GM21381 (cell line): ENCODE measurements at regions not wholly inside any gene's neighbourhood (a gene's known extent, or its start where the extent isn't known, plus 50 kb on each side); places are given as distances from the start of the nearest gene placed in this dataset.
A peak's percentile ranks its signal among the peaks of the same experiment; 100 is the strongest.
"Not testable (repeated sequence)": the region's sequence is repeated elsewhere in the genome, so short reads cannot be mapped to it uniquely, and the experiment has no call there.

Experiments
- ATAC-seq: cut with Tn5 transposase; IDR thresholded peaks from one replicate; pipeline ENCODE4 v1.9.1; 2021; ENCODE audit warnings: mild to moderate bottlenecking, moderate library complexity; ENCODE audit not compliant: unreplicated experiment

GRCh38 chr13:99074693-99075092 is 96.8 kb upstream of the DOCK9 start:
- no peak for ATAC-seq

- peak; percentile 89 for ATAC-seq
Measured at GRCh38 chr13:99075268-99076191, 97.7 kb upstream of the DOCK9 start.

GRCh38 chr13:99078017-99078771 is 100.3 kb upstream of the DOCK9 start:
- no peak for ATAC-seq

- ATAC-seq = no peak
Measured at GRCh38 chr13:99080131-99080530, 102.3 kb upstream of the DOCK9 start.

GRCh38 chr13:99083981-99084380 is 106.1 kb upstream of the DOCK9 start:
- no peak for ATAC-seq

GRCh38 chr13:99085139-99085807 is 107.4 kb upstream of the DOCK9 start:
- ATAC-seq = no peak

GRCh38 chr13:99085808-99086266 is 108.0 kb upstream of the DOCK9 start:
- ATAC-seq = no peak

GRCh38 chr13:99086267-99087097 is 108.6 kb upstream of the DOCK9 start:
- ATAC-seq = peak; percentile 44

GRCh38 chr13:99087098-99087953 is 109.5 kb upstream of the DOCK9 start:
- peak; percentile 83 for ATAC-seq

GRCh38 chr13:99087954-99088491 is 110.2 kb upstream of the DOCK9 start:
- ATAC-seq = peak; percentile 18

- ATAC-seq = no peak
Measured at GRCh38 chr13:99093997-99094396, 106.7 kb upstream of the UBAC2 start.

GRCh38 chr13:99101831-99102230 is 98.8 kb upstream of the UBAC2 start:
- ATAC-seq = not testable (repeated sequence)

- no peak for ATAC-seq
Measured at GRCh38 chr13:99103536-99103935, 97.1 kb upstream of the UBAC2 start.

- ATAC-seq = no peak
Measured at GRCh38 chr13:99104396-99104795, 96.3 kb upstream of the UBAC2 start.

- no peak for ATAC-seq
Measured at GRCh38 chr13:99105160-99105559, 95.5 kb upstream of the UBAC2 start.

- no peak for ATAC-seq
Measured at GRCh38 chr13:99113351-99113750, 87.3 kb upstream of the UBAC2 start.

GRCh38 chr13:99118179-99118578 is 82.5 kb upstream of the UBAC2 start:
- no peak for ATAC-seq

- no peak for ATAC-seq
Measured at GRCh38 chr13:99119656-99120055, 81.0 kb upstream of the UBAC2 start.

GRCh38 chr13:99120751-99121150 is 79.9 kb upstream of the UBAC2 start:
- ATAC-seq = no peak
